SK-N-SH treated with all-trans-retinoic acid at 6 μM for 48 hours (cell line): ENCODE measurements at regions not wholly inside any gene's neighbourhood (a gene's known extent, or its start where the extent isn't known, plus 50 kb on each side); places are given as distances from the start of the nearest gene placed in this dataset.
"Not testable (repeated sequence)": the region's sequence is repeated elsewhere in the genome, so short reads cannot be mapped to it uniquely, and the experiment has no call there.

ENCODE experiments used
- ESRRG ChIP-seq: fragments of 250-450 bp; sonication (Bioruptor Pico); IDR thresholded peaks from 2 replicates; pipeline ENCODE4 v1.6.1; 2021; ENCODE audit warnings: mild to moderate bottlenecking
- ISL1 ChIP-seq: fragments of 250-450 bp; sonication (Bioruptor Pico); IDR thresholded peaks from 2 replicates; pipeline ENCODE4 v2.1.2; 2022; ENCODE audit warnings: mild to moderate bottlenecking, moderate library complexity
- OSR1 ChIP-seq: fragments of 250-450 bp; sonication (Bioruptor Pico); IDR thresholded peaks from 2 replicates; pipeline ENCODE4 v1.8.0; 2022; ENCODE audit warnings: moderate library complexity, mild to moderate bottlenecking, inconsistent platforms
- RARB ChIP-seq: fragments of 250-450 bp; sonication (Bioruptor Pico); IDR thresholded peaks from 2 replicates; pipeline ENCODE4 v1.8.0; 2021; ENCODE audit warnings: mild to moderate bottlenecking, moderate library complexity
- TCF4 ChIP-seq: fragments of 250-450 bp; sonication (Bioruptor Pico); IDR thresholded peaks from 2 replicates; pipeline ENCODE4 v1.8.0; 2021; ENCODE audit warnings: mild to moderate bottlenecking, moderate library complexity, borderline replicate concordance
- TF ChIP-seq, protein P1 (sequence below): fragments of 250-450 bp; sonication (Bioruptor Pico); IDR thresholded peaks from 2 replicates; pipeline ENCODE4 v1.5.0; 2020; ENCODE audit warnings: mild to moderate bottlenecking, moderate library complexity
- TF ChIP-seq, protein P2 (sequence below): fragments of 250-450 bp; sonication (Bioruptor Pico); IDR thresholded peaks from 2 replicates; pipeline ENCODE4 v1.5.1; 2020; ENCODE audit warnings: low read depth, mild to moderate bottlenecking, moderate library complexity

DNA sequence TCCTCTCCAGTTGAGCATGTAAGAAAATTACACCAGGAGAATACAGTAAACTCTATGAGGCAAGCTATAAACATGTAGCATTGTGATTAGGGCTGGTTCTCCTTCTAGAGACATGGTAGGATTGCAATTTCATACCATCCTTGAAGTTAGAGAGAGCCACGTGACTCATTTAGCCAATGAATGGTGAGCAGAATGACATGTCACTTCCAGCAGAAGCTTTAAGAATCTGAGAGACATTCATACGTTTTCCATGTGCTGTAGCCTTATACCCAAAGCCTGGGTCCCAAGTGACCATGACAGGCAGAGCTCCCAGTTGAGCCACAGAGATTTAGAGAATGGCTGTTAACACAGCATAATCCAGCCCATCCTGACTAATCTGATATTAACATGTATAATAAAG lies 68.0 kb upstream of the TP53BP2 start:
- TF ChIP-seq, protein P1, sequence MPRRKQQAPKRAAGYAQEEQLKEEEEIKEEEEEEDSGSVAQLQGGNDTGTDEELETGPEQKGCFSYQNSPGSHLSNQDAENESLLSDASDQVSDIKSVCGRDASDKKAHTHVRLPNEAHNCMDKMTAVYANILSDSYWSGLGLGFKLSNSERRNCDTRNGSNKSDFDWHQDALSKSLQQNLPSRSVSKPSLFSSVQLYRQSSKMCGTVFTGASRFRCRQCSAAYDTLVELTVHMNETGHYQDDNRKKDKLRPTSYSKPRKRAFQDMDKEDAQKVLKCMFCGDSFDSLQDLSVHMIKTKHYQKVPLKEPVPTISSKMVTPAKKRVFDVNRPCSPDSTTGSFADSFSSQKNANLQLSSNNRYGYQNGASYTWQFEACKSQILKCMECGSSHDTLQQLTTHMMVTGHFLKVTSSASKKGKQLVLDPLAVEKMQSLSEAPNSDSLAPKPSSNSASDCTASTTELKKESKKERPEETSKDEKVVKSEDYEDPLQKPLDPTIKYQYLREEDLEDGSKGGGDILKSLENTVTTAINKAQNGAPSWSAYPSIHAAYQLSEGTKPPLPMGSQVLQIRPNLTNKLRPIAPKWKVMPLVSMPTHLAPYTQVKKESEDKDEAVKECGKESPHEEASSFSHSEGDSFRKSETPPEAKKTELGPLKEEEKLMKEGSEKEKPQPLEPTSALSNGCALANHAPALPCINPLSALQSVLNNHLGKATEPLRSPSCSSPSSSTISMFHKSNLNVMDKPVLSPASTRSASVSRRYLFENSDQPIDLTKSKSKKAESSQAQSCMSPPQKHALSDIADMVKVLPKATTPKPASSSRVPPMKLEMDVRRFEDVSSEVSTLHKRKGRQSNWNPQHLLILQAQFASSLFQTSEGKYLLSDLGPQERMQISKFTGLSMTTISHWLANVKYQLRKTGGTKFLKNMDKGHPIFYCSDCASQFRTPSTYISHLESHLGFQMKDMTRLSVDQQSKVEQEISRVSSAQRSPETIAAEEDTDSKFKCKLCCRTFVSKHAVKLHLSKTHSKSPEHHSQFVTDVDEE (CRISPR knock-in tag): not testable (repeated sequence)
- TF ChIP-seq OSR1 (CRISPR knock-in tag); ISL1 (CRISPR knock-in tag); RARB (CRISPR knock-in tag); ESRRG; TCF4 (CRISPR knock-in tag): not testable (repeated sequence)
- TF ChIP-seq, protein P2, sequence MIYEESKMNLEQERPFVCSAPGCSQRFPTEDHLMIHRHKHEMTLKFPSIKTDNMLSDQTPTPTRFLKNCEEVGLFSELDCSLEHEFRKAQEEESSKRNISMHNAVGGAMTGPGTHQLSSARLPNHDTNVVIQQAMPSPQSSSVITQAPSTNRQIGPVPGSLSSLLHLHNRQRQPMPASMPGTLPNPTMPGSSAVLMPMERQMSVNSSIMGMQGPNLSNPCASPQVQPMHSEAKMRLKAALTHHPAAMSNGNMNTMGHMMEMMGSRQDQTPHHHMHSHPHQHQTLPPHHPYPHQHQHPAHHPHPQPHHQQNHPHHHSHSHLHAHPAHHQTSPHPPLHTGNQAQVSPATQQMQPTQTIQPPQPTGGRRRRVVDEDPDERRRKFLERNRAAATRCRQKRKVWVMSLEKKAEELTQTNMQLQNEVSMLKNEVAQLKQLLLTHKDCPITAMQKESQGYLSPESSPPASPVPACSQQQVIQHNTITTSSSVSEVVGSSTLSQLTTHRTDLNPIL (CRISPR knock-in tag): not testable (repeated sequence)
